Renal pelvis (tissue), 1 donor: ENCODE measurements at regions not wholly inside any gene's neighbourhood (a gene's known extent, or its start where the extent isn't known, plus 50 kb on each side); places are given as distances from the start of the nearest gene placed in this dataset.
"Not testable (repeated sequence)": the region's sequence is repeated elsewhere in the genome, so short reads cannot be mapped to it uniquely, and the experiment has no call there.

Experiments
- DNase-seq: peaks from one replicate; pipeline ENCODE4 v3.0.0-alpha.2; 2013

GRCh38 chr21:18831942-18832676 is 428.5 kb upstream of the TMPRSS15 start:
- DNase-seq = no peak

- no peak for DNase-seq
These were observed 429.4 kb upstream of the TMPRSS15 start for GRCh38 chr21:18832950-18833349.

GRCh38 chr21:18834121-18834520 is 430.5 kb upstream of the TMPRSS15 start:
- not testable (repeated sequence) for DNase-seq

DNA sequence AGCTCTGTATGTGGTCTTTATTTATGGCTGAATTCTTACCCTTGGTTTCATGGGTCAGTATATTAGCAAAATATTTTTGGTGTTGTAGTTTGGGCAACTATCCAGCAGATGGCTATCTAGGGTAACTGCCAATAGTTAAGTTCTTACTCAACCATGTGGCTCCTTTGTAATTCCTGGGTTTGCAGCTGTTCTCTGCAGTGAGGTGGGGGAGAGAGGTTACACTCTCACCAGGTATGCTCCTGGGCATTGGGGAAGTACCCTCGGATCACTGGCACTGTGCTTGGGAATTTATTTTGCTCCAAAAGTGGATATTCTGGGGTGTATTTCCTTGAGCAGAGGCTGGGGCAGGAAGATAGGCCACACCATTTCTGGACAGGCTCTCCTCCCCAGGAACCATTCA is 436.7 kb upstream of the TMPRSS15 start:
- no peak for DNase-seq

- DNase-seq = not testable (repeated sequence)
These were observed 454.0 kb upstream of the TMPRSS15 start for GRCh38 chr21:18857606-18858005.

DNA sequence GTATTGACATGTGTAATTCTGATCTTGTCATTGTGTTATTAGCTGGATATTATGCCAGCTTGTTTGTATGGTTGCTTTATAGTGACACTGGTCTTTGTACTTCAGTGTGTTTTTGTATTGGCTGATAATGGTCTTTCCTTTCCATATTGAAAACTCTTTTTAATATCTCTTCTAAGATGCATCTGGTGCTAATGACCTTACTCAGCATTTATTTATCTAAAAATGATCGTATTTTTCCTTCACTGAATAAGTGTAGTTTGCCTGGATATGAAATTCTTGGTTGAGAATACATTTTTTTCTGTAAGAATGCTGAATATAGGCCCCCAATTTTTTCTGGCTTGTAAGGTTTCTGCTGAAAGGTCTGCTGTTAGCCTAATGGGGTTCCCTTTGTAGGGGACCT is 465.5 kb upstream of the TMPRSS15 start:
- DNase-seq = no peak

GRCh38 chr21:18877917-18878316 is 474.3 kb upstream of the TMPRSS15 start:
- DNase-seq = no peak

DNA sequence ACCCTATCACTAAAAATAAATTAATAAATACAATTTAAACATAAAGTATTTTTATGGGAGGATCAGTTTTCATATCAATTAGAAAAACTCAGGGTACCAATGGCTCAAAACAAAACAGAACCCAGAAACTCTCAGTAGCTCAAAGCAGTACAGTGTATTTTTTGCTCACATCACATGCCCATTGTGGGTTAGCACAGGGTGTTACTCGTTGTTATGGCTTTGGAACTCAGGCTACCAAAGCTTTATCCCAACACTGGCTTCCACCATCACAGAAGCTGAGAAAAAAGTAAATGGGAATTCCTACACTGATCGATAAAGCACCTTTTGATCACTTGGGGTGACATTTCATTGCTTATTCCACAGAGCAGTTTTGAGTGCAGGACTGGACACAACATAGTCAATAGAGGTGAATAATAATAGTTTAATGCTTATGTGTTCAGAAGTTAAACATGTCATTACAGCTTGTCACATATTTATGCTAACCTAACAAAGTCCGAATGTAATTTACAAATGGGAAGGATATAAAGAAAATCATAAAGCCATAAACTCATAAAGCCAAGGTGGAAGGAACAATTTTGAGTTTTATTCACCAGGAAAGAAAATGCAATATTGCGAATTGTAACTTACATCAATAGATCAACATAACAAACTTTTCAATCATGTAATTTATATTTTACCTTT is 484.5 kb upstream of the TMPRSS15 start:
- DNase-seq = no peak

DNA sequence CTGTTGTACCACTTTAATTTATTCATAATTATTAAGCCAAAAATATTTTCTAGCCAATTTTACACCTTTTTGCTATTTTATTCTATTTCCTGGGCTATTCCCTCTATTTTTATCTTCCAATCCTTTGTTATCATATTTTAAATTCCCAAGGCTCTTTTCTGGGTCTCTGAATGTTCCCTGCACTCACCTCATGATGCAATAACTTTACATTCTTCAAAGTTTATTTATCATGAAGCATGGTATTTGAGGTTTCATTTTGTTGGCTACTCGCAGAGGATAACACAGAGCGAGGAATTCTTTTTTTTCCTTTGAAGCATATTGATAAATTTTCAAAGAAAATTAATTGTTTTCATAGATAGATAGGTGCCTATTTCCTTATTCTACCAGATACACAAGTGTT is 489.8 kb upstream of the TMPRSS15 start:
- DNase-seq = no peak

DNA sequence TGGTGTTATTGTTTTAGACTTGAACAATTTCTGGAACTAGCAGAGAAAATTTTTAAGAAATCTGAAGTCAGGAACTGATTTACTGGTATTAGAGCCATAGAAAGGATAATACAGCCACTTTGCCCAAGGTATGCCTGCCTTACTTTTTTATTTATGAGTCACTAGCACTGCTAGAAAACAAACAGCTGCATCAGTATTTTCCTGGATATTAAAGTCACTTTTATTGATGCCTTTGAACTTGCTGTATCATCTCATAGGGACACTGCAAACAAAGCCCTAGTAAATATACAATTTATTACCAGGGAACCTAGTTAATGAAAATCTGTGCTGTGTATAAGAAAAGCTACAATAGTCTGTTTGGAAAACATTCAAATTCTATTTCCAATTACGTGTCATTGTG is 490.8 kb upstream of the TMPRSS15 start:
- DNase-seq = no peak

- DNase-seq = no peak
These were observed 495.7 kb upstream of the TMPRSS15 start for GRCh38 chr21:18899261-18899660.

DNA sequence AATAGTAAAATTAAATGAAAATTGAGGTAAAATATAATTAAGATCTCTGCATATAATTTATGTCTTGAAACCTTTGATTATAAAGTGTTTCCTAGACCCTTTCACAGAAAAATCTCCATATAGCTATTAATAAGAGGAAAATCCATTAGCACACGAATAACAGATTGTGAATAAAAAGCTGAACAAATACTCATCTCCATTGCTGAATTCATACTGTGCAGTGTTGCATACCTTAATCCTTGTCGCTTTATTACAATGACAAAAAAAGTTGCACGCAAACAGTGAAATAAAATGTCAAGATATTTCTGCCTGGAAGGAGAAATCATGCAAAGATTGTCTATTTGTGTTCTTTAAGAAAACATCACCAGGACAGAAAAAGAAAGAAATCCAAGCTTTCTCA is 499.1 kb upstream of the TMPRSS15 start:
- no peak for DNase-seq

DNA sequence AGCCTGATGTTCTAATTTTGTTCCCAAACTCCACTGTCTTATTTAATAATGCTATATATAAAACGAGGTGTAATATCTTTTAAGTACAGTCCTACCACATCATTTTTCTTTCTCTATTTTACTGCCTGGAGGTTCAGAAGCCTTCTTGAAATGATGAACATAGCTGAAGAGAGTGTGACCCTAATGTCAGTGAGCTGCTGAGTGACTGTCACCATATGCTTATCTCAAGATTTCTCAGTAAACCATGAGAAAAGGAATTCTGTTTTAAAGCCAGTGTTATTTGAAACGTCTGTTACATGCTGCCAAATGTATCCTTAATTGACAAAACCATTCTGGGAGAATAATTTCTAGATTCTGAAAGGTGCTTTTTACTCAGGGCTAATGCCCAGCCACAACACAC is 503.5 kb upstream of the TMPRSS15 start:
- DNase-seq = no peak

DNA sequence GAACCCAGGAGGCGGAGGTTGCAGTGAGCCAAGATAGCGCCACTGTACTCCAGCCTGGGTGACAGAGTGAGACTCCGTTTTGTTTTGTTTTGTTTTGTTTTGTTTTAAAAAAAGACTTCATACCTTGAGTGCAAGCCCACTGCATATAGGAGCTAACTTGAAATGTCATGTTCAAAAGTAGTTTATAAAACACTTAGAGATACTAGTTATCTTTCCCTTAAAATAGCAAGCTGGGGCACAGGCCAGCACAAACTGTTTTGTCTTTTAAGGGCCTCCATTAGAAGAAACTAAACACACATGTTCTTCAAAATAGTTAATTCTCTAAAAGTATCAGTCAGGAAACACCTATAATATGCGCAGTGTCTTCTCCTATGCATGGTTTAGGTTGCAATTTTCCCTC is 505.1 kb upstream of the TMPRSS15 start:
- DNase-seq = no peak

DNA sequence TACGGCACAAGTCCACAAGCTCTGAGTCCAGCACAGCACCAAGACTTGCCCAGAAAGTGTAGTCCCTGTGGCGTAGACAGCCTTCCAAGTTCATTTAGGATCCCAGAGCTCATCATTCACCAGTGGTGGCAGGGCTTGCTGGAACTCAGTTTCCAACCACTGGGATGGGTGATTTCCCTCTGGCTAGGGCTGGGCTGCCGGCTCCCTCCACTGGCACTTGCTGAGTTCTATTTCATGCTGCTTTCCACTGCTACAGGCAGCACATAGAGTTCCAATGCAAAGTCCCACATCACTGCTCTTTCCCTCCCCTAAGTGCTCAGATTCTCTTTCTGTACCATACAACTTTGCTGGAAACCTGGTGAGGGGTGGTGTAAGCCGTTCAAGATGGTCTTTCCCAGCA is 510.3 kb upstream of the TMPRSS15 start:
- DNase-seq = no peak

DNA sequence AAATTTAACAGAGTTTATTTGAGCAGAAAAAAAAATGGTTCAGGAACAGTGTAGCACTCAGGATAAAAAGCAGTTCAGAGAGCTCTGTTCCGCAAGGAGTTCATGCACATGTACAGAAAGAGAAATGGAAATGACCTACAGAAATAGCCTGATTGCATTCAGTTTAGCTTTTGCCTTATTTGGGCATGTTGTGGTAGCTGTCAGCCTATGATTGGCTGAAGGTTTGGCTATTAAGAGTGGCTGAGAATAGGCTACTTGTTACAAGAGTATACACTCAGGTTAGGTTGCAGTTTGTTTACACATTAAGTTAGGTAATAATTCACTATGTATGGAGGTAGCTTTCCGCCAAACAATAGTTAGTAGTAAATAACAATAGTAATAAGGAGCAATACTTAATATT is 511.0 kb upstream of the TMPRSS15 start:
- no peak for DNase-seq

DNA sequence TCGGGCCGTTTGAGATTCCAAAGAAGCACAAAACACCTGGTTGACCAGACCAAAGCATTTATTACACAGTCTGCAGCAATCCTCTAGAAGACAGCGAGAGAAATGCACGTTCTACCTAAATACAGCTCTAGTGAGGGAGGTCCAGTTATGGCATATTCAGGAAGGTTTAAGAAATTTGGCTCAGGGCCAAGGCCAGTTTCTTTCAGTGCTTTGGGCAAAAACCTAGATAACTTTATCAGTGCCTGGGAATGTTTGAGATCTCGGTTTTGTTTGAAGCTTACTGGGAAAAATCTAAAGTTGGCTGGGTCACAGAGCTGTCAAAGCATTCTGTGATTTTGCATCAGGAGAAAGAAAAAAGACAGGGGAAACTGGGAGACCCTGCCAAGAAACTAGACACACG is 514.0 kb upstream of the TMPRSS15 start:
- no peak for DNase-seq

DNA sequence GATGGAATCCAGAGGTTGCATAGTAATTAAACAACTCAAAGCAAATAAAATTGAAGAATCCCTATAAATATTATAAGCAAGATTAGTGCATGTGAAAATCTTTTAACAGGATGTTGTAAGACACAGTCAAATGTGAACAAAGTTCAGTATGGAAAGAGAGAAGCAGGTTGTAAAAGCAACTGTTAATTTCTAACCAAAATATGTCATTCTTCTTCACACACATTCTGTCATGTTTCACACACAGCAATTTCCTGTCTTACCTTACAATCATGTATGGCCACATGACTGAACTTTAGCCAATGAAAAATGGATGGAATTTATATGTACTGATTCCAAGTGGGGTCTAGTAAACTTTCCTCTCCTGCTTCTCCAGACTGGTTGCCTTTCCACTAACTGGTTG is 527.7 kb upstream of the TMPRSS15 start:
- DNase-seq = no peak

- no peak for DNase-seq
These were observed 533.8 kb upstream of the TMPRSS15 start for GRCh38 chr21:18937337-18937736.

GRCh38 chr21:18940791-18941190 is 537.2 kb upstream of the TMPRSS15 start:
- no peak for DNase-seq

GRCh38 chr21:18950045-18950740 is 546.6 kb upstream of the TMPRSS15 start:
- DNase-seq = no peak

- peak; percentile 26 for DNase-seq
These were observed 547.9 kb upstream of the TMPRSS15 start for GRCh38 chr21:18951271-18952038.
